Neural progenitor cell (in vitro differentiated cells): ENCODE measurements at regions not wholly inside any gene's neighbourhood (a gene's known extent, or its start where the extent isn't known, plus 50 kb on each side); places are given as distances from the start of the nearest gene placed in this dataset.
A peak's percentile ranks its signal among the peaks of the same experiment; 100 is the strongest.

Experiments
- DNase-seq: peaks from one replicate; pipeline ENCODE4 v3.0.0-alpha.2; 2016; ENCODE audit warnings: low spot score
- H2AFZ ChIP-seq: fragments of 200-600 bp; sonication (generic); replicated peaks from 2 replicates; pipeline ENCODE4 v1.6.1; 2016; ENCODE audit warnings: antibody characterized with exemption
- H3F3A ChIP-seq: fragments of 200-600 bp; sonication (generic); 2 replicates; pipeline ENCODE4 v1.6.1; 2016; ENCODE audit warnings: antibody characterized with exemption, low read depth
- H3K27ac ChIP-seq: fragments of 200-600 bp; sonication (generic); 2 replicates; pipeline ENCODE4 v1.5.1; 2016; ENCODE audit warnings: mild to moderate bottlenecking
- H3K27me3 ChIP-seq: fragments of 200-600 bp; sonication (generic); 2 replicates; pipeline ENCODE4 v1.6.1; 2016; ENCODE audit warnings: mild to moderate bottlenecking, moderate library complexity
- H3K36me3 ChIP-seq: fragments of 200-600 bp; sonication (generic); 2 replicates; pipeline ENCODE4 v1.5.1; 2016
- H3K4me1 ChIP-seq: fragments of 200-600 bp; sonication (generic); 2 replicates; pipeline ENCODE4 v1.6.1; 2016; ENCODE audit warnings: mixed run types
- H3K4me2 ChIP-seq: fragments of 200-600 bp; sonication (generic); 2 replicates; pipeline ENCODE4 v1.6.1; 2016
- H3K4me3 ChIP-seq: fragments of 200-600 bp; sonication (generic); 2 replicates; pipeline ENCODE4 v1.5.1; 2016
- H3K79me2 ChIP-seq: fragments of 200-600 bp; sonication (generic); 2 replicates; pipeline ENCODE4 v1.6.1; 2016; ENCODE audit warnings: low read depth
- H3K9ac ChIP-seq: fragments of 200-600 bp; sonication (generic); 2 replicates; pipeline ENCODE4 v1.6.1; 2016
- H3K9me3 ChIP-seq: fragments of 200-600 bp; sonication (generic); 2 replicates; pipeline ENCODE4 v1.5.1; 2016; ENCODE audit warnings: low read depth
- H4K20me1 ChIP-seq: fragments of 200-600 bp; sonication (generic); 2 replicates; pipeline ENCODE4 v1.6.1; 2016; ENCODE audit warnings: low read depth
- H3K27ac Mint-ChIP-seq: 3 replicates; pipeline ENCODE4 v1.8.0; 2021; ENCODE audit warnings: mixed read lengths
- H3K27me3 Mint-ChIP-seq: 2 replicates; pipeline ENCODE4 v1.8.0; 2022; ENCODE audit warnings: low read depth, mild to moderate bottlenecking, inconsistent platforms, moderate library complexity, mixed read lengths; ENCODE audit not compliant: insufficient read depth
- H3K36me3 Mint-ChIP-seq: 3 replicates; pipeline ENCODE4 v1.8.0; 2021; ENCODE audit warnings: mixed read lengths
- H3K4me1 Mint-ChIP-seq: 3 replicates; pipeline ENCODE4 v1.8.0; 2021; ENCODE audit warnings: mixed read lengths
- H3K4me3 Mint-ChIP-seq: 3 replicates; pipeline ENCODE4 v1.8.0; 2021; ENCODE audit warnings: mild to moderate bottlenecking, moderate library complexity, mixed read lengths
- H3K9me3 Mint-ChIP-seq: 3 replicates; pipeline ENCODE4 v1.8.0; 2020; ENCODE audit warnings: mixed read lengths
- CTCF ChIP-seq: fragments of 200-600 bp; sonication (generic); IDR thresholded peaks from 2 replicates; pipeline ENCODE4 v1.5.1; 2017; ENCODE audit warnings: antibody characterized with exemption, mild to moderate bottlenecking
- EZH2 ChIP-seq: fragments of 200-600 bp; sonication (generic); IDR thresholded peaks from 2 replicates; pipeline ENCODE4 v1.6.1; 2017; ENCODE audit warnings: antibody characterized with exemption, mild to moderate bottlenecking, moderate library complexity
- EZH2phosphoT487 ChIP-seq: fragments of 200-600 bp; sonication (generic); IDR thresholded peaks from 2 replicates; pipeline ENCODE4 v1.6.1; 2017; ENCODE audit warnings: antibody characterized with exemption

GRCh38 chr11:129252621-129253020 is 60.5 kb upstream of the ARHGAP32 start:
- H3K4me3 ChIP-seq: peak overlapping the region; percentile 36
- Mint-ChIP-seq H3K4me1 (peaks cover 38% of the 10 kb centered on the region), H3K4me3 (peak overlapping the region; percentile 74), H3K9me3 (peaks cover 10% of the 10 kb centered on the region), H3K36me3 (peaks cover 27% of the 10 kb centered on the region), H3K27me3 (no peaks in the 10 kb centered on the region), H3K27ac (peak overlapping the region; percentile 94)
- peaks cover 47% of the 10 kb centered on the region for H3K4me1 ChIP-seq
- peak; percentile 77 for DNase-seq
- H2AFZ ChIP-seq: no peak overlapping the region
- H3K9ac ChIP-seq: no peak overlapping the region
- no peak overlapping the region for H3K27ac ChIP-seq
- peaks cover 86% of the 10 kb centered on the region for H3K79me2 ChIP-seq
- H3K36me3 ChIP-seq: no peaks in the 10 kb centered on the region
- peaks cover 60% of the 10 kb centered on the region for H4K20me1 ChIP-seq
- H3K9me3 ChIP-seq: no peaks in the 10 kb centered on the region
- H3K4me2 ChIP-seq: peak overlapping the region; percentile 80
- no peak for TF ChIP-seq EZH2
- no peak for TF ChIP-seq CTCF
- no peak for TF ChIP-seq EZH2phosphoT487
- H3K27me3 ChIP-seq: no peaks in the 10 kb centered on the region
- peaks cover 17% of the 10 kb centered on the region for H3F3A ChIP-seq

GRCh38 chr11:129251067-129251466 is 58.9 kb upstream of the ARHGAP32 start:
- Mint-ChIP-seq H3K4me1 (peaks cover 41% of the 10 kb centered on the region), H3K36me3 (peaks cover 22% of the 10 kb centered on the region), H3K4me3 (no peak overlapping the region), H3K9me3 (peaks cover 14% of the 10 kb centered on the region), H3K27ac (no peak overlapping the region), H3K27me3 (no peaks in the 10 kb centered on the region)
- H3K79me2 ChIP-seq: peaks cover 94% of the 10 kb centered on the region
- peaks cover 47% of the 10 kb centered on the region for H4K20me1 ChIP-seq
- H2AFZ ChIP-seq: no peak overlapping the region
- TF ChIP-seq EZH2phosphoT487 (no peak), EZH2 (no peak), CTCF (no peak)
- H3K27me3 ChIP-seq: no peaks in the 10 kb centered on the region
- no peak overlapping the region for H3K9ac ChIP-seq
- H3F3A ChIP-seq: peaks cover 17% of the 10 kb centered on the region
- no peaks in the 10 kb centered on the region for H3K36me3 ChIP-seq
- no peak overlapping the region for H3K4me3 ChIP-seq
- no peak for DNase-seq
- peak overlapping the region; percentile 80 for H3K4me2 ChIP-seq
- H3K27ac ChIP-seq: no peak overlapping the region
- H3K9me3 ChIP-seq: no peaks in the 10 kb centered on the region
- H3K4me1 ChIP-seq: peaks cover 47% of the 10 kb centered on the region

- H3F3A ChIP-seq: peaks cover 17% of the 10 kb centered on the region
- peaks cover 14% of the 10 kb centered on the region for H3K36me3 Mint-ChIP-seq
- H3K9me3 Mint-ChIP-seq: peaks cover 12% of the 10 kb centered on the region
- H3K36me3 ChIP-seq: no peaks in the 10 kb centered on the region
- no peaks in the 10 kb centered on the region for H3K9me3 ChIP-seq
- no peak overlapping the region for H3K4me3 ChIP-seq
- no peak for DNase-seq
- peaks cover 47% of the 10 kb centered on the region for H3K4me1 ChIP-seq
- H3K4me3 Mint-ChIP-seq: no peak overlapping the region
- H3K27me3 Mint-ChIP-seq: no peaks in the 10 kb centered on the region
- no peak overlapping the region for H2AFZ ChIP-seq
- no peak overlapping the region for H3K27ac ChIP-seq
- H3K79me2 ChIP-seq: peaks cover 90% of the 10 kb centered on the region
- H3K27me3 ChIP-seq: no peaks in the 10 kb centered on the region
- H3K9ac ChIP-seq: no peak overlapping the region
- TF ChIP-seq EZH2phosphoT487 (no peak), EZH2 (no peak), CTCF (no peak)
- H3K4me2 ChIP-seq: no peak overlapping the region
- no peak overlapping the region for H3K27ac Mint-ChIP-seq
- H3K4me1 Mint-ChIP-seq: peaks cover 35% of the 10 kb centered on the region
- H4K20me1 ChIP-seq: peaks cover 45% of the 10 kb centered on the region
Observed at GRCh38 chr11:129249923-129250322, 57.8 kb upstream of the ARHGAP32 start.
